Endodermal cell (in vitro differentiated cells): ENCODE measurements at regions not wholly inside any gene's neighbourhood (a gene's known extent, or its start where the extent isn't known, plus 50 kb on each side); places are given as distances from the start of the nearest gene placed in this dataset.

Source experiments
- DNase-seq: peaks from one replicate; pipeline ENCODE4 v3.0.0-alpha.2; 2017
- H3K27ac ChIP-seq: 2 replicates; pipeline ENCODE4 v1.5.1; 2013; ENCODE audit warnings: mild to moderate bottlenecking, low read depth, low read length, moderate library complexity
- H3K27me3 ChIP-seq: 2 replicates; pipeline ENCODE4 v1.6.1; 2013; ENCODE audit warnings: mild to moderate bottlenecking, low read length, moderate library complexity; ENCODE audit not compliant: insufficient read depth, control insufficient read depth, poor library complexity, severe bottlenecking
- H3K36me3 ChIP-seq: 2 replicates; pipeline ENCODE4 v1.7.0; 2013; ENCODE audit warnings: mild to moderate bottlenecking, low read length, moderate library complexity; ENCODE audit not compliant: control insufficient read depth, insufficient read depth
- H3K4me1 ChIP-seq: one replicate; pipeline ENCODE4 v1.7.0; 2013; ENCODE audit warnings: low read length; ENCODE audit not compliant: control insufficient read depth, insufficient read depth
- H3K4me3 ChIP-seq: 2 replicates; pipeline ENCODE4 v1.5.1; 2013; ENCODE audit warnings: mild to moderate bottlenecking, low read length, moderate library complexity
- H3K9ac ChIP-seq: 2 replicates; pipeline ENCODE4 v1.6.1; 2013; ENCODE audit warnings: mild to moderate bottlenecking, low read length, moderate library complexity; ENCODE audit not compliant: poor library complexity, severe bottlenecking; ENCODE audit errors: extremely low read depth
- H3K9me3 ChIP-seq: 2 replicates; pipeline ENCODE4 v1.6.1; 2013; ENCODE audit warnings: mild to moderate bottlenecking, low read length, moderate library complexity; ENCODE audit not compliant: control insufficient read depth
- H3K27ac Mint-ChIP-seq: 2 replicates; pipeline ENCODE4 v1.8.0; 2020; ENCODE audit warnings: mixed read lengths
- H3K27me3 Mint-ChIP-seq: 2 replicates; pipeline ENCODE4 v1.8.0; 2021; ENCODE audit warnings: mild to moderate bottlenecking, mixed read lengths; ENCODE audit not compliant: insufficient read depth
- H3K36me3 Mint-ChIP-seq: 2 replicates; pipeline ENCODE4 v1.8.0; 2020; ENCODE audit warnings: low read depth, mixed read lengths
- H3K4me1 Mint-ChIP-seq: 2 replicates; pipeline ENCODE4 v1.8.0; 2020; ENCODE audit warnings: mixed read lengths
- H3K4me3 Mint-ChIP-seq: 2 replicates; pipeline ENCODE4 v1.8.0; 2020; ENCODE audit warnings: mild to moderate bottlenecking, moderate library complexity, mixed read lengths
- H3K9me3 Mint-ChIP-seq: 2 replicates; pipeline ENCODE4 v1.8.0; 2020; ENCODE audit warnings: mild to moderate bottlenecking, mixed read lengths
- WGBS, 2 experiments: methylation state at CpG; one replicate each; pipeline versions ENCODE4 v1.1.5 to v1.1.7; 2013; ENCODE audit warnings: missing lambda C conversion rate in 2 of 2, mixed read lengths in 1 of 2; ENCODE audit not compliant: insufficient coverage in 1 of 2, insufficient read length in 1 of 2; 5-methylcytosine and 5-hydroxymethylcytosine counted together
- TF ChIP-seq, protein P1 (sequence below): fragments of 200-600 bp; sonication (generic); conservative IDR thresholded peaks from 2 replicates; pipeline ENCODE4 v1.5.0; 2021; ENCODE audit warnings: antibody characterized with exemption, mild to moderate bottlenecking

DNA sequence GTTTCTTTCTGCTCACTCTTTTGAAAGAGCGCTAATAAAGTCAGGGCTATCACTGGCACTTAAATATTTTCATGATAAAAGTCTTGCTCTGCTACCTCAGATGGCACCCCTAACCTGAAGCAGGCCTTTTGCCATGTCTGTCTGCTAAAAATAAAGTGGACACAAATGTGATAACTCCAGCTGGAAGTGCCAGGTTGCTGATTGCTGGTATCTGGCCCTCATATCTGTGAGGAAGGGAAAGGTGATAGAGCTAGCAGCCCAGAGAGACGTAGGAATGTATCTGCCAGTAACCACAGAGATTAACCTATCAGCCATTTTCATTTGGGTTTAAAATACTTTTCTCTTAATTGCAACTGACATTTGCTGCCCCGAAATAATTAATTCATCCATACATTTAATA lies 127.9 kb downstream of the GRIN2B start:
- 58 to 86% methylated on average over 1 to 2 of the region's 3 CpGs for WGBS, 2 experiments
- TF ChIP-seq, protein P1, sequence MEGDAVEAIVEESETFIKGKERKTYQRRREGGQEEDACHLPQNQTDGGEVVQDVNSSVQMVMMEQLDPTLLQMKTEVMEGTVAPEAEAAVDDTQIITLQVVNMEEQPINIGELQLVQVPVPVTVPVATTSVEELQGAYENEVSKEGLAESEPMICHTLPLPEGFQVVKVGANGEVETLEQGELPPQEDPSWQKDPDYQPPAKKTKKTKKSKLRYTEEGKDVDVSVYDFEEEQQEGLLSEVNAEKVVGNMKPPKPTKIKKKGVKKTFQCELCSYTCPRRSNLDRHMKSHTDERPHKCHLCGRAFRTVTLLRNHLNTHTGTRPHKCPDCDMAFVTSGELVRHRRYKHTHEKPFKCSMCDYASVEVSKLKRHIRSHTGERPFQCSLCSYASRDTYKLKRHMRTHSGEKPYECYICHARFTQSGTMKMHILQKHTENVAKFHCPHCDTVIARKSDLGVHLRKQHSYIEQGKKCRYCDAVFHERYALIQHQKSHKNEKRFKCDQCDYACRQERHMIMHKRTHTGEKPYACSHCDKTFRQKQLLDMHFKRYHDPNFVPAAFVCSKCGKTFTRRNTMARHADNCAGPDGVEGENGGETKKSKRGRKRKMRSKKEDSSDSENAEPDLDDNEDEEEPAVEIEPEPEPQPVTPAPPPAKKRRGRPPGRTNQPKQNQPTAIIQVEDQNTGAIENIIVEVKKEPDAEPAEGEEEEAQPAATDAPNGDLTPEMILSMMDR: no peak
- no peaks in the 10 kb centered on the region for H3K36me3 ChIP-seq
- no peak overlapping the region for H3K9ac ChIP-seq
- DNase-seq: peak; percentile 45
- peaks cover 7% of the 10 kb centered on the region for H3K27me3 ChIP-seq
- H3K9me3 ChIP-seq: no peaks in the 10 kb centered on the region
- H3K9me3 Mint-ChIP-seq: no peaks in the 10 kb centered on the region
- no peak overlapping the region for H3K27ac Mint-ChIP-seq
- no peak overlapping the region for H3K27ac ChIP-seq
- no peaks in the 10 kb centered on the region for H3K36me3 Mint-ChIP-seq
- peaks cover 30% of the 10 kb centered on the region for H3K4me1 Mint-ChIP-seq
- peaks cover 22% of the 10 kb centered on the region for H3K4me1 ChIP-seq
- H3K4me3 Mint-ChIP-seq: no peak overlapping the region
- H3K27me3 Mint-ChIP-seq: peaks cover 69% of the 10 kb centered on the region
- no peak overlapping the region for H3K4me3 ChIP-seq

DNA sequence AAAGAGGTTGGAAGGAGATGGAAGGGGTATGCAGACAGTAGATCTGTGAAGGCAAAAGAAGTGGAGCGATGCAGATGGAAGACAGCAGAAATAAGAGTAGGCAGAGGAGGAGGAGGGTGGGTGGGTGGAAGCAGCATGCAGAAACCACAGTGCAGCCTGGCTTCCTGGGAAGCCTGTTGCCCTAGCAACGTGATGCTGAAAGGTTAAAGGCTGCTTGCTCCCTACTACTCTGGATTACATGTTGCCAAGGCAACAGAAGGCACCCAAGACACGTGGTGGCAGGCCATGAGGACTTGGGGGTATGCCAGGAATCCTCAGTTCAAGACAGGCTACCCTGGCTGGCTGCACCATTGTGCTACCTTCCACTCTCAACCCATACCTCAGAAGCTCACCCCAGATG lies 129.6 kb downstream of the GRIN2B start:
- H3K27ac Mint-ChIP-seq: no peak overlapping the region
- DNase-seq: peak; percentile 89
- Histone ChIP-seq H3K27me3 (peaks cover 24% of the 10 kb centered on the region), H3K9ac (no peak overlapping the region), H3K27ac (peak overlapping the region; percentile 46), H3K4me3 (no peak overlapping the region), H3K36me3 (no peaks in the 10 kb centered on the region), H3K4me1 (peaks cover 22% of the 10 kb centered on the region), H3K9me3 (no peaks in the 10 kb centered on the region)
- 19 to 41% methylated on average over 2 to 3 of the region's 3 CpGs for WGBS, 2 experiments
- H3K9me3 Mint-ChIP-seq: no peaks in the 10 kb centered on the region
- H3K4me3 Mint-ChIP-seq: no peak overlapping the region
- TF ChIP-seq, protein P1: no peak
- H3K36me3 Mint-ChIP-seq: no peaks in the 10 kb centered on the region
- H3K4me1 Mint-ChIP-seq: peaks cover 30% of the 10 kb centered on the region
- peaks cover 67% of the 10 kb centered on the region for H3K27me3 Mint-ChIP-seq

DNA sequence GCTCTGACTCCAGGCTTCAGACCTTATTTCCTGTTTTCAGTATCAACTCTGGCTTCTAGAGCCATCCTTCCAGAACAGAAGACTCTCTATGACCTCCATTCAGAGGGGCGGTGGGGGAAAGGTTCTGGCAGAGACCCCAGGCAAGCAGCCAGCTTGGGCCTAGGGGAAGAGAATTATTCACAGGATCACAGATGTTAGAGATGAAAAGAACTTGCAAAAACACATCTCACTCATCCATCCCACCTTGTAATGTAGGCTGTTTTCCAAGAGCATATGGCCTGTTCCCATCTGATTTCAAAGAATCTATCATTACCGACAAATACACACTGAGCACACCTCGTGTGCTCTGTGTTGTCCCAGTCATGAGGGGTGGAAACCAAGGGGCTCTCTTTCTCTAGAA lies 131.9 kb downstream of the GRIN2B start:
- Histone ChIP-seq H3K27ac (no peak overlapping the region), H3K9ac (no peak overlapping the region), H3K4me1 (peaks cover 35% of the 10 kb centered on the region), H3K9me3 (no peaks in the 10 kb centered on the region), H3K36me3 (no peaks in the 10 kb centered on the region), H3K27me3 (peaks cover 37% of the 10 kb centered on the region), H3K4me3 (no peak overlapping the region)
- TF ChIP-seq, protein P1: no peak
- Mint-ChIP-seq H3K36me3 (no peaks in the 10 kb centered on the region), H3K4me1 (peaks cover 49% of the 10 kb centered on the region), H3K27ac (no peak overlapping the region), H3K9me3 (no peaks in the 10 kb centered on the region), H3K27me3 (peaks cover 63% of the 10 kb centered on the region), H3K4me3 (no peak overlapping the region)
- no peak for DNase-seq
- WGBS, 2 experiments: 81 to 93% methylated on average over 2 to 3 of the region's 3 CpGs
